Testis (tissue), 2 donors: ENCODE measurements at regions not wholly inside any gene's neighbourhood (a gene's known extent, or its start where the extent isn't known, plus 50 kb on each side); places are given as distances from the start of the nearest gene placed in this dataset.

Source experiments
- POLR2A ChIP-seq: fragments of 450-650 bp; IDR thresholded peaks from one replicate; pipeline ENCODE4 v1.6.1; 2017; ENCODE audit warnings: antibody characterized with exemption, mild to moderate bottlenecking, moderate library complexity
- TF ChIP-seq, protein P1 (sequence below), 3 experiments: fragments of 450-650 bp in 2 of 3; fragments of 200-600 bp in 1 of 3; sonication (generic) in 1 of 3; IDR thresholded peaks; one replicate each; pipeline ENCODE4 v1.5.1; 2016 to 2019; ENCODE audit warnings: antibody characterized with exemption in 3 of 3, mild to moderate bottlenecking in 2 of 3, moderate library complexity in 1 of 3

- TF ChIP-seq, protein P1, sequence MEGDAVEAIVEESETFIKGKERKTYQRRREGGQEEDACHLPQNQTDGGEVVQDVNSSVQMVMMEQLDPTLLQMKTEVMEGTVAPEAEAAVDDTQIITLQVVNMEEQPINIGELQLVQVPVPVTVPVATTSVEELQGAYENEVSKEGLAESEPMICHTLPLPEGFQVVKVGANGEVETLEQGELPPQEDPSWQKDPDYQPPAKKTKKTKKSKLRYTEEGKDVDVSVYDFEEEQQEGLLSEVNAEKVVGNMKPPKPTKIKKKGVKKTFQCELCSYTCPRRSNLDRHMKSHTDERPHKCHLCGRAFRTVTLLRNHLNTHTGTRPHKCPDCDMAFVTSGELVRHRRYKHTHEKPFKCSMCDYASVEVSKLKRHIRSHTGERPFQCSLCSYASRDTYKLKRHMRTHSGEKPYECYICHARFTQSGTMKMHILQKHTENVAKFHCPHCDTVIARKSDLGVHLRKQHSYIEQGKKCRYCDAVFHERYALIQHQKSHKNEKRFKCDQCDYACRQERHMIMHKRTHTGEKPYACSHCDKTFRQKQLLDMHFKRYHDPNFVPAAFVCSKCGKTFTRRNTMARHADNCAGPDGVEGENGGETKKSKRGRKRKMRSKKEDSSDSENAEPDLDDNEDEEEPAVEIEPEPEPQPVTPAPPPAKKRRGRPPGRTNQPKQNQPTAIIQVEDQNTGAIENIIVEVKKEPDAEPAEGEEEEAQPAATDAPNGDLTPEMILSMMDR (IDR thresholded peaks at IDR 0.05): no peak
- TF ChIP-seq POLR2A: no peak
Observed at GRCh38 chr20:34164381-34164984, 52.4 kb upstream of the EIF2S2 start.
